PC-9 (cell line): ENCODE measurements at regions not wholly inside any gene's neighbourhood (a gene's known extent, or its start where the extent isn't known, plus 50 kb on each side); places are given as distances from the start of the nearest gene placed in this dataset.
"Not testable (repeated sequence)": the region's sequence is repeated elsewhere in the genome, so short reads cannot be mapped to it uniquely, and the experiment has no call there.

Experiments used
- BruUV-seq: library from RNA; stranded (reverse); fragments of 400-500 nt; replicated peaks from 2 replicates; lab custom pipeline; 2021; lab: Mats Ljungman, UMichigan
- CTCF ChIA-PET: fragments of 300-600 bp; sonication (Branson Sonifier 250); formaldehyde crosslinking; loops from one replicate; lab custom pipeline; 2022; ENCODE audit warnings: antibody characterized with exemption; lab: Charles Lee
- POLR2A ChIA-PET: fragments of 300-600 bp; sonication (Branson Sonifier 250); formaldehyde crosslinking; loops from one replicate; lab custom pipeline; 2022; ENCODE audit warnings: antibody characterized with exemption; ENCODE audit not compliant: unreplicated experiment; lab: Charles Lee
- DNase-seq, 2 experiments: peaks; one replicate each; pipeline versions ENCODE4 v3.0.0 to v3.0.0-alpha.2; 2015 to 2022; ENCODE audit warnings: mixed read lengths in 1 of 2
- H2AFZ ChIP-seq: fragments of 200-600 bp; sonication (generic); 2 replicates; pipeline ENCODE4 v1.8.1; 2017; ENCODE audit warnings: antibody characterized with exemption
- H3F3A ChIP-seq: fragments of 200-600 bp; sonication (generic); 2 replicates; pipeline ENCODE4 v1.8.1; 2017; ENCODE audit warnings: antibody characterized with exemption, mild to moderate bottlenecking, low read depth; ENCODE audit not compliant: insufficient read depth
- H3K27ac ChIP-seq: fragments of 200-600 bp; sonication (generic); 2 replicates; pipeline ENCODE4 v1.6.1; 2016; ENCODE audit warnings: mixed run types
- H3K27me3 ChIP-seq: fragments of 200-600 bp; sonication (generic); 2 replicates; pipeline ENCODE4 v1.6.1; 2016; ENCODE audit warnings: low read depth, mixed run types; ENCODE audit not compliant: insufficient read depth
- H3K36me3 ChIP-seq: fragments of 200-600 bp; sonication (generic); 2 replicates; pipeline ENCODE4 v1.6.1; 2016; ENCODE audit warnings: low read depth, mixed run types
- H3K4me1 ChIP-seq: fragments of 200-600 bp; sonication (generic); replicated peaks from 2 replicates; pipeline ENCODE4 v1.6.1; 2016; ENCODE audit warnings: mixed run types; ENCODE audit not compliant: insufficient read depth
- H3K4me2 ChIP-seq: fragments of 200-600 bp; sonication (generic); 2 replicates; pipeline ENCODE4 v1.6.1; 2017; ENCODE audit warnings: mixed run types
- H3K4me3 ChIP-seq: fragments of 200-600 bp; sonication (generic); 2 replicates; pipeline ENCODE4 v1.6.1; 2016; ENCODE audit warnings: mixed run types
- H3K79me2 ChIP-seq: fragments of 200-600 bp; sonication (generic); 2 replicates; pipeline ENCODE4 v1.6.1; 2017; ENCODE audit warnings: low read depth, mixed run types
- H3K9me2 ChIP-seq: fragments of 200-600 bp; sonication (generic); 2 replicates; pipeline ENCODE4 v1.8.1; 2017; ENCODE audit warnings: mild to moderate bottlenecking; ENCODE audit not compliant: insufficient read depth
- H3K9me3 ChIP-seq: fragments of 200-600 bp; sonication (generic); 2 replicates; pipeline ENCODE4 v1.8.1; 2016; ENCODE audit warnings: low read depth; ENCODE audit not compliant: insufficient read depth
- H4K20me1 ChIP-seq: fragments of 200-600 bp; sonication (generic); 2 replicates; pipeline ENCODE4 v1.8.1; 2017; ENCODE audit not compliant: insufficient read depth
- EZH2 ChIP-seq: fragments of 200-600 bp; sonication (generic); IDR thresholded peaks from 2 replicates; pipeline ENCODE4 v1.8.0; 2017; ENCODE audit warnings: antibody characterized with exemption, low read depth
- intact Hi-C: fragments of 100-400 bp; cut with micrococcal nuclease; formaldehyde crosslinking; loops from one replicate; pipeline ENCODE4 v1.10.0; 2022; ENCODE audit not compliant: unreplicated experiment
- TF ChIP-seq, protein P1 (sequence below): fragments of 200-600 bp; sonication (generic); conservative IDR thresholded peaks from 2 replicates; pipeline ENCODE4 v1.6.1; 2017; ENCODE audit warnings: mixed run types, antibody characterized with exemption, mild to moderate bottlenecking, moderate library complexity

GRCh38 chr5:174560861-174561260 lies 163.5 kb upstream of the MSX2 start:
- no peaks in the 10 kb centered on the region for H3K36me3 ChIP-seq
- H3K9me2 ChIP-seq: no peaks in the 10 kb centered on the region
- no peak overlapping the region for H2AFZ ChIP-seq
- H3F3A ChIP-seq: no peaks in the 10 kb centered on the region
- no peaks in the 10 kb centered on the region for H3K4me1 ChIP-seq
- H3K27ac ChIP-seq: no peak overlapping the region
- no peaks in the 10 kb centered on the region for H3K79me2 ChIP-seq
- intact Hi-C loops: no loop called here
- ChIA-PET POLR2A (no interaction called here), CTCF (no interaction called here)
- TF ChIP-seq, protein P1, sequence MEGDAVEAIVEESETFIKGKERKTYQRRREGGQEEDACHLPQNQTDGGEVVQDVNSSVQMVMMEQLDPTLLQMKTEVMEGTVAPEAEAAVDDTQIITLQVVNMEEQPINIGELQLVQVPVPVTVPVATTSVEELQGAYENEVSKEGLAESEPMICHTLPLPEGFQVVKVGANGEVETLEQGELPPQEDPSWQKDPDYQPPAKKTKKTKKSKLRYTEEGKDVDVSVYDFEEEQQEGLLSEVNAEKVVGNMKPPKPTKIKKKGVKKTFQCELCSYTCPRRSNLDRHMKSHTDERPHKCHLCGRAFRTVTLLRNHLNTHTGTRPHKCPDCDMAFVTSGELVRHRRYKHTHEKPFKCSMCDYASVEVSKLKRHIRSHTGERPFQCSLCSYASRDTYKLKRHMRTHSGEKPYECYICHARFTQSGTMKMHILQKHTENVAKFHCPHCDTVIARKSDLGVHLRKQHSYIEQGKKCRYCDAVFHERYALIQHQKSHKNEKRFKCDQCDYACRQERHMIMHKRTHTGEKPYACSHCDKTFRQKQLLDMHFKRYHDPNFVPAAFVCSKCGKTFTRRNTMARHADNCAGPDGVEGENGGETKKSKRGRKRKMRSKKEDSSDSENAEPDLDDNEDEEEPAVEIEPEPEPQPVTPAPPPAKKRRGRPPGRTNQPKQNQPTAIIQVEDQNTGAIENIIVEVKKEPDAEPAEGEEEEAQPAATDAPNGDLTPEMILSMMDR: no peak
- TF ChIP-seq EZH2: no peak
- no peaks in the 10 kb centered on the region for H4K20me1 ChIP-seq
- H3K4me3 ChIP-seq: no peak overlapping the region
- BruUV-seq: no TSS peak
- no peaks in the 10 kb centered on the region for H3K9me3 ChIP-seq
- H3K27me3 ChIP-seq: peaks cover 74% of the 10 kb centered on the region
- no peak for DNase-seq
- H3K4me2 ChIP-seq: no peak overlapping the region

- not testable (repeated sequence) for DNase-seq, H3K4me3 ChIP-seq
These were observed 161.3 kb upstream of the MSX2 start for GRCh38 chr5:174563040-174563439.

GRCh38 chr5:174563899-174564298 lies 160.5 kb upstream of the MSX2 start:
- ChIA-PET CTCF (no interaction called here), POLR2A (no interaction called here)
- no peak overlapping the region for H3K27ac ChIP-seq
- intact Hi-C loops: no loop called here
- no TSS peak for BruUV-seq
- H3K36me3 ChIP-seq: no peaks in the 10 kb centered on the region
- H3K9me3 ChIP-seq: no peaks in the 10 kb centered on the region
- H3K79me2 ChIP-seq: no peaks in the 10 kb centered on the region
- no peak for TF ChIP-seq EZH2
- TF ChIP-seq, protein P1: no peak
- no peak for DNase-seq
- no peak overlapping the region for H3K4me2 ChIP-seq
- no peaks in the 10 kb centered on the region for H4K20me1 ChIP-seq
- H3K9me2 ChIP-seq: no peaks in the 10 kb centered on the region
- H2AFZ ChIP-seq: no peak overlapping the region
- peaks cover 80% of the 10 kb centered on the region for H3K27me3 ChIP-seq
- no peaks in the 10 kb centered on the region for H3F3A ChIP-seq
- H3K4me3 ChIP-seq: no peak overlapping the region
- H3K4me1 ChIP-seq: no peaks in the 10 kb centered on the region

More at GRCh38 chr5:174563040-174563439, 161.3 kb upstream of the MSX2 start:
- H3K4me2 ChIP-seq, H3K9me2 ChIP-seq, CTCF ChIA-PET, H3K36me3 ChIP-seq, H2AFZ ChIP-seq, POLR2A ChIA-PET, H3K27ac ChIP-seq, intact Hi-C loops, H4K20me1 ChIP-seq, H3K4me1 ChIP-seq, H3K79me2 ChIP-seq, H3K9me3 ChIP-seq, H3F3A ChIP-seq, BruUV-seq: not testable (repeated sequence)
- H3K27me3 ChIP-seq: peaks cover 75% of the 10 kb centered on the region

GRCh38 chr5:174567506-174568141 lies 156.8 kb upstream of the MSX2 start:
- Histone ChIP-seq H3K36me3 (no peaks in the 10 kb centered on the region), H4K20me1 (no peaks in the 10 kb centered on the region), H3K4me2 (no peak overlapping the region), H3F3A (no peaks in the 10 kb centered on the region), H2AFZ (no peak overlapping the region), H3K79me2 (no peaks in the 10 kb centered on the region), H3K9me3 (no peaks in the 10 kb centered on the region), H3K4me1 (no peaks in the 10 kb centered on the region), H3K27ac (no peak overlapping the region), H3K9me2 (no peaks in the 10 kb centered on the region), H3K27me3 (peaks cover 63% of the 10 kb centered on the region), H3K4me3 (no peak overlapping the region)
- no TSS peak for BruUV-seq
- intact Hi-C loops: no loop called here
- ChIA-PET CTCF (no interaction called here), POLR2A (no interaction called here)
- TF ChIP-seq, protein P1: no peak
- no peak for TF ChIP-seq EZH2
- no peak for DNase-seq
